Inflammatory macrophage treated with lipopolysaccharide for 1 hour (primary cell): ENCODE measurements at regions not wholly inside any gene's neighbourhood (a gene's known extent, or its start where the extent isn't known, plus 50 kb on each side); places are given as distances from the start of the nearest gene placed in this dataset.
A peak's percentile ranks its signal among the peaks of the same experiment; 100 is the strongest.

Source experiments
- DNase-seq, 2 donors: peaks; one replicate each; pipeline ENCODE4 v3.0.0-alpha.2; 2020 to 2022

DNA sequence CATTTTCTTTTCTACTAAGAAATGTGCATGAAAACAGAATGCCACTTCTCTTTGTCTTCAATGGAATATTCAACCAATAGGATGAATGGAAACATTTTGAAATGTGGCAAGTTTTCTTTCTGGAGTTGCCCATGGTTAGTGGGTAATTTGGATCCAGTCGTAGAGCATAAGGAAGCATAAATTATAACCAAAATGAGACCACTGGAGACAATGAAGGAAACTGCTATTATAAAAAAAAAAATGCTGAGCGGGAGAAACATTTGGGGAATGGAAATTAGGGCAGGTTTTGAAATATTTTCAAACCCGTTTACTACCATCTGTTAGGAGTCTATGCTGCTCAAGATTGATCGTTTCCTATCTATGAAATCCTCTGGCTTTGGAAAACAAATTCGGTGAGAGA lies 182.9 kb upstream of the PRKCQ start:
- no peak for DNase-seq

GRCh38 chr10:6759961-6760360 lies 179.9 kb upstream of the PRKCQ start:
- no peak for DNase-seq

DNA sequence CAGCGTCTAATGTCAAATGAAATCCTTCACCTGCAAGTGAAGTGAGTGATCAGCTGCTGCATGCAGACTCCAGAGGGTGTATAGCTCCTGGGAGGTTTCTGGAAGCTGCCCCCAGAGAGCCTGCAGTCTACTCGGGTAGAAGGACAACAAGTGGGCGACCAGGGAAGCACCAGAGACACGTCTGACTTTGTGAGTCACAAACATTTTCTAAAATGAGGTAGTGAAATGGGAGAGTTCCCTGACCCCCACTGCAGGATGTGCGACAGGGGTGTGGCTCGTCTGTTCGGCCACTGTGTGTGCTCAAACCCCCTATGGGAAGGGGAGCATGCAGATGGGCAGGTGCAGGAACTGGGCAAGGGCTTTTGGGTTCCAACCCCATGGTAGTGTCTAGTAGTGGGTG lies 177.1 kb upstream of the PRKCQ start:
- DNase-seq, result peak in 1 of 2 donors; percentile 64

- DNase-seq, result no peak
Observed at GRCh38 chr10:6756716-6757115, 176.6 kb upstream of the PRKCQ start.

DNA sequence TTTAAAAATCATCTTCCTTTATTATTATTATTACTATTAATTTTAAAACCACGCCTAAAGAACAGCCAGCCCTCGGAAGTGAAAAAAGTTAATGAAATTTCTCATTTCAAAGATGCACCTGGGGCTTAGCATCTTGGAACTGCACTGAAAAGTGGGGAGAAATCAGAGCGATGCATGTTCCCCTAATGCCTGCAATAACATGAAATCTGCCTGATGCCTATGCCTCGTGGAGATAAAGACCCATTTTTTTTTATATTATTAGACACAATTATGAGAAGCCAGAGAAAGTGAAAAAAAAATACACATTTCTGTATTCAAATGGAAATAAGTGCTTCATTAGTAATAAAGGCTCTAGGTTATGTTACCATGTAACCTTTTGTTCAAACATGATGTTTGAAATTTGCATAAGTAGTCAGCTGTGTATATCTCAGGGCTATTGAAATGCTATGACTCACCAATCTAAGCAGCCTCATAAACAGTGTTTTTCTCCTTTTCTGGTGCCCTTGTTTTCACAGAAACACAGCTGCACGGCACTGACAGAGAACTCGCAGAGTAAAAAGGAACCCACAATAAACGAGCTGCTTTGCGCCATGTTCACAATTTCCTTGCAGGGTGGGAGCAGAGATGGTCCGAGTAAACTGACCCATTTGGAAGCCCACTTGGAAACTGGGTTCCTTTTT lies 175.8 kb upstream of the PRKCQ start:
- peak; percentile 6 to 47 for DNase-seq

DNA sequence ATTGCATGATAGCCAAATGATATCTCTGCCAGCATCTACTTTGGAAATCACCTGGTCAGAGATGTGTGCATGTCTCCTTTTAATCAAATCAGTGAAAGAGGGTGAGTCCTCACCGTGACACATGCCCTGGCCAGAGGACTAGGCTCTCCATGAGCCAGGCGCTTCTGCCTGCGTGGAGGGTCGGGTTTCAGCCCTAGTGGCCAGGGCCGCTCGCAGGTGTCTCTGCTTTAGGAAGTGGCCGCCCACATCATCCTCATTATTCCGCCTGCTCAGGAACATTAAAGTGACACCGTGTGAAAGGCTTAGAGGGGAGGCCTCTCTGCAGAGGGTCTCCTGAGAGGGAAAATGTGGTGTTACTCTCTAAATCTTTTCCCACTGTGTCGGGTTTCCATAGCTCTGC lies 173.6 kb upstream of the PRKCQ start:
- no peak for DNase-seq

- DNase-seq, result no peak
Observed at GRCh38 chr10:6751363-6751762, 171.3 kb upstream of the PRKCQ start.

DNA sequence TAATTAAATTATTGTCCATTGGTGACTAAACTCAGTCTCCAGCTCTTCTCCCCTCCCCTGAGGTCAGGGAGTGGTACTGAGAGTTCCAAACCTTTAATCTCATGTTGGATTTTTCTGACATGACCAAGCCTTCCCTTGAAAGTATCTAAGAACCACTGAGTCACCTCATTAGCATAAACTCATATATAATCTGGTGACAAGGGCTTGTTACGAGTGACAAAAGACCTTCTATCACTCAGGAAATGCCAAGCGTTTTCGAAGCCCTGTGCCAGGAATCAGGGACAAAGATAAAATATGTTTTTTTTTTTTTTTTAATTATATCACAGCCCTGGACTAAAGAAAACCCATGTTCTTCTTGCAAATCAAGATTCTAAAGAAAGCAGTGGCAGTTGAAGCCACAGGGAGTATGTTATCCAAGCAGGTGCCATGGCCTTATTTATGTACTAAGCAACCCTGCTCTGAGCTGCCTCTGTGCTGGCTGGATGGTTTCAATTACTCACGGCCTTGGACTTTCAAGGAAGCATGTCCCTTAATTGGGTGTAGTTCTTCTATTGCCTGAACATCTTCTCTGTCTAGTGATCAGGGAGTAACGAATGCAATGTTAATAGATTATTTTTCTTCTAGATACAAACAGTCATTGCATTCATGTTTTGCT lies 169.0 kb upstream of the PRKCQ start:
- no peak for DNase-seq

DNA sequence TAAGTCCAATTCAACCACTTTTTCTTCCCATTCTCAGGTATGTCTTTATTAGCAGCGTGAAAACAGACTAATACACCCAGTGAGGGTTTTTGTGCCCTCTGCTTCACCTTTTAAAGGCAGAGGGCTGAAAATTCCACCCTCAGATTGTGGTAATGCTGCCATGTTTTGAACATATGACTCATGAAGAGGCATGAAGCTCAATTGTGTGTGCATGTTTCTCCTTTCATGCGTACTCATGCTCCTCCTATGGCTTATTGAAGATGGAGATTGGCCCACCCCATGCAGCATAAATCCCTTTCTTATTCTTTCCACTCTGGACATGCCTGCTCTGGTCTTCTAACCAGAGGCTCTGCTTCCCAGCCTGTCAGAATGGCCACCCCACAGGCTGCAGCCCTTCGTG lies 168.0 kb upstream of the PRKCQ start:
- DNase-seq, result no peak

DNA sequence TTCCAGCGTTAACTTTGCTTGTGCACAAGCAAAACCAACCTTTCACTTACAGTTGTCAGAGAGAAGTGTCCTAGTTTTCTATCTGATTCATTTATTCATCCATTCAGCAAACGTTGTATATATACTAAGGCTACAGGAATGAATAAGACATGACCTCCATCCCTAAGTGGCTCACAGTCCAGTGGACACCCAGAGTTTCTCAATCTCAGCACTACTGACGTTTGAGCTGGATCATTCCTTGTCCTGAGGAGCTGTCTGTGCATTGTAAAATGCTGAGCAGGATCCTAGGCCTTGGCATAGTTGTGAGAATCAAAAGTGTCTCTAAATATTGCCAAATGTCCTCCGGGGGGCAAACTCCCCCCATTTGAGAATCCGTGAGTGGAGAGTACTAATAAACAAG lies 166.7 kb upstream of the PRKCQ start:
- DNase-seq, result no peak

- DNase-seq, result no peak
Observed at GRCh38 chr10:6743291-6743849, 163.3 kb upstream of the PRKCQ start.

GRCh38 chr10:6741541-6741941 lies 161.5 kb upstream of the PRKCQ start:
- DNase-seq, result no peak

DNA sequence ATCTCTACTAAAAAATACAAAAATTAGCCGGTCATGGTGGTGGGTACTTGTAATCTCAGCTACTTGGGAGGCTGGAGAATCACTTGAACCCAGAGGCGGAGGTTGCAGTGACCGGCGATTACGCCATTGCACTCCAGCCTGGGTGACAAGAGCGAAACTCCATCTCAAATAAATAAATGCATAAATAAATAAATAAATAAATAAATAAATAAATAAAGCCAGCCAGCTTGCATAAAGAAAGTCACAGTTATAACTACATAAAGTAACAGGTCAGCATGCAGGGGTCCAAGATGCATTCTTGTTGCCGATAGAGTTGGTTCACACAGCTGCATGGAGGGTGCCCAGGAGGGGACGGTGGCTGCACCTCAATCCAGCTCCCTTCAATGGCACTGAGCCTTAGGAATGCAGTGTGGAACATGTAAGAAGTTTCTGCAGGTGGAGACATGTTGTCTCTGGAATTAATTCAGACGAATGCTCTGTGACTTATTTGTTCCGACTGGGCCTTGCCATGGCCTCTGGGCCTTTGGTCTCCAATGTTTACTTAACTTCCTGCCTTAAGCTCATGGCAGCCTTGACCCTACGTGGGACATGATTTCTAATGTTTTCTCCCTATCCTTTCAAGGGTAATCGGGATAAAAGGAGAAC lies 159.6 kb upstream of the PRKCQ start:
- DNase-seq, result no peak

GRCh38 chr10:6738112-6738768 lies 158.2 kb upstream of the PRKCQ start:
- DNase-seq, result peak; percentile 36 to 75

DNA sequence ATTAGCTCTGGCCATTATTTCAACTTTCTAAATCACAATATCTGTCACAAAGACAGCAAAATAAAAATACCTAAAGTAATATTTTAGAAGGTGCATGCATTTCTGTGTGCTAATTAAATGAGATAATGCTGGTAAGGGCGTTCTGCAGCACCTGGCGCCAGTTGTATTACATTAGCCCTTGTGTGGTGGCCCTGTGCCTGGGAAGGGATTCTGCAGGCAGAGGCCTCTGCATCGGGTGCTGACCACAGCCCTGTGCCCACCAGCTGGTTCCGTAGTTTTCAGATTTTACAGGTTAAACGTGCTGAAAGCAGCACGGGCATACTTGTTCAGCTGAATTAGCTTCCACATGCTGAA lies 157.7 kb upstream of the PRKCQ start:
- DNase-seq, result no peak

DNA sequence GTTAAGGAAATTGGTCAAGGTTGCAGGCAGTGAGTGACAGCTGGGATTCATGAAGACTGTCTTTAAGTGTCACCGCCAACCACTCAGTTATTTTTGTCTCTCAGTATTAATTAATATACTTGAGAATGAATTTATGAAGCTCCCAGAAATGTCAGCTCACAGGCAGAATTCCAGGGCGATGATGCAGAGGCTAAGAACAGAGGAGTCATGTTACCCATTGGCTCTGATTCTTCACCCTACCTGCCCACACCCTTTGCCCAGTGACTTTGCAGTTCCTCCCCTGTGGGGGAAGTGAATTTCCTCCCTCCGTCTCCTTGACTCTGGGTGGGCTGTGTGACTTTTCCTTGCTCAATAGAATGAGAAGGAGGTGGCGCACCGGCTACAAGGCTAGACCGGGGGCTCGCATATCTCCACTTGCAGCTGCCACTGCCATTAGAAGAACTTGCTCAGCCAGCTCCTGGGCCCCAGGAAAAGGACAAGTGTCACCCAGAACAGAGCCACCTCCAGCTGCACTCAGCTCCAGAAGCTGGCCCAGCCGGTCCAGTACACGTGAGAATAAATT lies 157.1 kb upstream of the PRKCQ start:
- DNase-seq, result no peak

GRCh38 chr10:6734286-6734685 lies 154.2 kb upstream of the PRKCQ start:
- DNase-seq, result no peak

DNA sequence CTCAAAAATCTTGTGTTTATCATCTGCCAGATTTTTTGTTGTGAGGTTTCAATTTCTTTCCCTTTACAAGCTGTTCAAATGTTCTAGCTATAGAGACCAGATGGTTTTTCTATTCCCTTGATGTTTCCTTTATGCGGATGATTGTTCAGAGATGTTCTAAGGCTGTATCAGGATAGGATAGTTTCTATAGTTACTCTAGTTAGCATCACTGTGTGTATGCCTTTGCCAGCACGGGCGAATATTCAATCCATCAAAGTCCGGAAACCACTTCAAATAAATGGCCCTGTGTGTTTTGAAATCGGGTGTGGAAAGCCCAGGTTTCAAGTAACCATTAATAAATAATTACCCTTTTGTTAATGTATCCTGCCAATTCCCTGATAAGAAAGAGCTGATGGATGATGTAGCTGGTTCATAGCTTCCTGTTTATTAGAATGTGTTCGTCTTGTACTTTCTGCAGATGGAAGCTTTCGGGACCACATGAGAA lies 149.8 kb upstream of the PRKCQ start:
- DNase-seq, result no peak

DNA sequence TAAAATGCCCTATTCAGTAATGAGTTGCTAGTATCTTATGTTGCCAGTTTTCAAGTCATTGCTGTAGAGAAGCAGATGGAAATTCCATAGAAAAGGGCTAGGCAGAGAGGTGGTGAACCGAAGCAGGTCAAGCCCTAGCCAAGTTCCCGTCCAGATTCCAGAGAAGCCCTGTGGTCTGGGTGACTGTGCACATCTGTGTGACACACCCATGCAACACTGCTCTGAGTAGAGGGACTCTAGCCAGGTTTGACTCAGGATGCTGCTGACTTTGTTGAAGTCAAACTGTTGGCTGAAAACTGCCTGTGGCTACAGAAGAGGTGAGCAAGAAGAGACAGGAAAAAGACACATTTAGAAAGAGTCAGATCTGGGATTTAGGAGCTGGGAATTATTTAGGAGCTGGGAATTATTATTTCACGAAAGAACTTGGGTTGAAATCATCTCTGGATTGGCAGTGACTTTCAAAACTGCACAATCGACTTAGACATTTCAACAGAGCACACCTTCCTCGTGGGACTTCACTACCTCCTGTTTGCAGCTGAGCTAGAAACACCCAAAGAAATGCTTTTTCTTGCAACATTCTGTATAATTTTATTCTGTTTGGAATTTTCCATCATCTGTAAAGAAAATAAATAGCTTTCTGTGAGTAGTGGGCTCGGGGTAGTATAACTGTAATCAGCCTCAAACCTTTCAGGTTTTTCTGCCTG lies 149.1 kb upstream of the PRKCQ start:
- no peak for DNase-seq

DNA sequence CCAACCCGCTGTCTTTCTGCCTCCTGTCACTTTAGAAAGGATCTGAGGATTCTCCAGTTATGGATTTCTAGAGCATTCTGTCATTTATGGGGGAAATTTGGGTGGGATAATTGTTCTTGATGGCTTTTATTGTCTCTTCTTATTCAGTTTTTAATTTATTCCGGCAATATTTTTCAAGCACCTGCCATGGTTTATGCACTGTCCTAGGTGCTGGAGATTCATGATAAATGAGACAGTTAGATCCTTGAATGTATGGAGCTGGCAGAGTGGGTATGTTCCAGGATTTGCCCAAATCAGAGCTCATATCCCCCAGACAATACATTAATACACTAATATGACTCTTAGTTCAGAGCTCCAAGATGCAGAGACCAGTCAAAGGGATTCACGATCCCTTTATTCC lies 146.8 kb upstream of the PRKCQ start:
- DNase-seq, result no peak

- no peak for DNase-seq
Observed at GRCh38 chr10:6722616-6723004, 142.5 kb upstream of the PRKCQ start.

GRCh38 chr10:6721964-6722615 lies 142.0 kb upstream of the PRKCQ start:
- no peak for DNase-seq
